Motor neuron (in vitro differentiated cells): ENCODE measurements at regions not wholly inside any gene's neighbourhood (a gene's known extent, or its start where the extent isn't known, plus 50 kb on each side); places are given as distances from the start of the nearest gene placed in this dataset.
A peak's percentile ranks its signal among the peaks of the same experiment; 100 is the strongest.

ENCODE experiments used
- ATAC-seq, 8 experiments: fragments of 200-7000 bp; cut with Tn5 transposase; replicated peaks in 6 of 8; 2 replicates each; pipeline ENCODE4 v1.8.0; 2021; ENCODE audit warnings: mild to moderate bottlenecking in 8 of 8, moderate library complexity in 8 of 8
- H3K27ac ChIP-seq, 2 donors: fragments of 250-450 bp; sonication (Bioruptor Pico); 2 replicates each; pipeline ENCODE4 v1.9.0; 2021; ENCODE audit warnings: antibody characterized with exemption in 2 of 2, mild to moderate bottlenecking in 2 of 2, moderate library complexity in 1 of 2
- H3K4me1 ChIP-seq, 2 donors: fragments of 250-450 bp; sonication (Bioruptor Pico); replicated peaks in 1 of 2; 2 replicates each; pipeline ENCODE4 v1.6.1; 2021; ENCODE audit warnings: antibody characterized with exemption in 2 of 2, mild to moderate bottlenecking in 2 of 2, moderate library complexity in 1 of 2
- H3K4me3 ChIP-seq, 5 donors: fragments of 250-450 bp; sonication (Bioruptor Pico); 2 replicates each; pipeline ENCODE4 v1.9.0; 2021; ENCODE audit warnings: antibody characterized with exemption in 5 of 5, mild to moderate bottlenecking in 5 of 5, moderate library complexity in 4 of 5
- WGBS, 10 experiments: fragments of 450-650 bp; shearing (Covaris generic); methylation state at CpG; one replicate each; pipeline ENCODE4 v1.0.0; 2022; 5-methylcytosine and 5-hydroxymethylcytosine counted together
- in situ Hi-C, 9 experiments: fragments of 400-800 bp; cut with MboI; loops; one replicate each; pipeline ENCODE4 v1.15.0; 2021; ENCODE audit warnings: low sequenced_read_pairs in 9 of 9, low pct_unique_long_range_greater_than_20kb in 2 of 9; ENCODE audit not compliant: unreplicated experiment in 9 of 9

DNA sequence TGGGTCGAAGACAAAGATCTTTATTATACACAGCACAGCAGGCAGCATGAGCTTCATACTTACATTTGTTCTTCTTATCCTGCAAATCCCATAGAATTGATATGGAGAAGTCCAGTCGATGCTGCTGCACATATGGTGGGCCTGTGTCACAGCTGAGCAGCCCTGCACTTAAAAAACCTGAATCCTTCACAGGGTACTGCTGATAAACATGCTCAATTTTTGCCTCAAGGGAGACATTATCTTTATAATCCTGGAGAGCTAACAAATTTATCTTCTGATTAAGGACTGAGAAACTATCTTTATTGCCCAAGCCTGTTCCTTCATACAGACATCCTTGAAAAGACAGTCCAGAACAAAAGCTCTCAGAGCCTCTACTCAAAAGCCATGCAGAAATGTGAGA lies 434.4 kb upstream of the FAM47C start:
- 21 to 33% methylated on average over 1 to 2 of the region's 2 CpGs; no CpG with 5 or more reads in 8 of the 10 experiments for WGBS, 10 experiments
- ATAC-seq, result no peak

DNA sequence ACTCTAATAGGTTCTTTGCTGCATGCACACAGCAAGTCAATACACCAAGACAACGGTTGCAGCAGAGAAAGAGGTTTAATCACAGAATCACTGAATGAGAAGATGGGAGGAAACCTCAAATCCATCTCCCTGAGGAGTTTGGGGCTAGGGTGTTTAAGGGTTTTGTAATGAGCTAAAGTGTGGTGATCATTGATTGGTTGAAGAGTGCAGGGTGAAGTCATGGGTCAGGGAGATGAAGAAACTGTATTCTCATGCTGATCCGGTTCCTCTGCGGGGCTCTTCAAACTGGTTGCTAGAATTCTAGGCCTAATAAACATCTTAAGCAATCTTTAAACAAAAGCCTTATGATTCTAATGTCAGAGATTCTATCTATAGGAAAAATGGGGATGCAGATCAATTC lies 432.5 kb upstream of the FAM47C start:
- H3K4me3 ChIP-seq, result no peak overlapping the region
- in situ Hi-C loops, result no loop called here
- no peak for ATAC-seq
- 20 to 40% (median 26%) methylated on average over 1 to 3 of the region's 3 CpGs; no CpG with 5 or more reads in 7 of the 10 experiments for WGBS, 10 experiments
- H3K4me1 ChIP-seq, result no peaks in the 10 kb centered on the region
- H3K27ac ChIP-seq, result no peak overlapping the region

More for the DNA sequence above, 434.4 kb upstream of the FAM47C start:
- H3K4me1 ChIP-seq, result no peaks in the 10 kb centered on the region
- H3K4me3 ChIP-seq, result no peak overlapping the region
- H3K27ac ChIP-seq, result no peak overlapping the region
- in situ Hi-C loops, result no loop called here

DNA sequence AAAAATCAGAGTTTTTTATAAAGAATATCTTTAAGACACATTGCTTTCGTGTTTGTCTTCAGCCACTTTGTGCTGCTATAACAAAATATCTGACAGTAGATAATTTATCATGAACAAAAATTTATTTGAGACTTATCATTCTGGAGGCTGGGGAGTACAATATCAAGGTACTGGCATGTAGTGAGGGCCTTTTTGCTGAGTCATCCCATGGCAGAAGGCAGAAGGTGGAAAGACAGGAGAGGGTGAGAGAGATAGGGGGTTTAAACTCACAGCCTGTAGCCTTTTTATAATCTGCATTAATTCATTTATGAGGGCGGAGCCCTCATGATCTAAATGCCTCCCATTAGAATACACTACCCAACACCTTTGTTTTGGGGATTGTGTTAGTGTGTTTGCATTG lies 431.2 kb upstream of the FAM47C start:
- 67 to 91% methylated on average over 1 to 2 of the region's 2 CpGs; no CpG with 5 or more reads in 8 of the 10 experiments for WGBS, 10 experiments
- no peak overlapping the region for H3K4me3 ChIP-seq
- no peak for ATAC-seq
- no peaks in the 10 kb centered on the region for H3K4me1 ChIP-seq
- in situ Hi-C loops, result no loop called here
- no peak overlapping the region for H3K27ac ChIP-seq

DNA sequence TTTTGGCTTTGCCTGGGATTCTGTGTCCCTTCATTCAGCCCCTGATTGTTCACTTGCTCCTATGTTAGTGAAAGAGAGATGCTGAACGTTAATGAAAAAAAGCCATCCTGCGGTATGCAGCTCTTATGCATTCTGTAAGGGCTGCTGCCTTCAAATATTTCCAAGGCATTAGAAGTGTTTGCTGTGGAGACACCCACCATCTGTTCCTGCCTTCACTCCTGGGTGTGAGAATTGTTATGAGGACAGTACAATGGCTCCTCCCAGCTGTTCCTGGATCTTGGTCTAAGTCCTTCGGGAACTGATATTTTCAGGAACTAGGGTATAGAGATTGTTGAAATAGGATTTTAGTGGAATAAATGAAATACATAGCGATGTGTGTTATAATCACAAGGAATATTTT lies 427.1 kb upstream of the FAM47C start:
- Histone ChIP-seq H3K4me3 (no peak overlapping the region), H3K27ac (no peak overlapping the region), H3K4me1 (no peaks in the 10 kb centered on the region)
- peak in 3 of 8 experiments; percentile 33 to 92 (median 57) for ATAC-seq
- 0 to 86% (median 20%) methylated on average over 1 to 4 of the region's 4 CpGs; no CpG with 5 or more reads in 5 of the 10 experiments for WGBS, 10 experiments
- in situ Hi-C loops, result no loop called here

DNA sequence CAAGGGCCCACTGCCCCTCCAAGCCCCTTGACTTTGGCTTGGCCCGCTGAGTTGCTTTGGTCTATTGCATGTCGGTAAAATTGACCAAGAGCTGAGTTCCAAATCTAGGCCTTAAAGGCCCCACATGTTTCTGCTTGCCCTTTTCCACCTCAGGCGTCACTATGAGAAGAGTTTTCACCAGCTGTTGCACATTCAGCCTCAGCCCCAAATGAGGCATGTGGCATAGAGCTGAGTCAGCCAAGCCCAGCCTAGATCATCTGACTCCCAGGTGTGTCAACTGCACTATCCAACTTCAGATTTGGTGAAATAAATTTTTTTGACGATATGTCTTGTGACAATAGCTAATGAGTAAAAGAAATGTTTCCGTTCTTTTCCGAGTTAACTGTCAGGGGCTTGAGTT lies 424.5 kb upstream of the FAM47C start:
- in situ Hi-C loops, result no loop called here
- 34 to 100% (median 77%) methylated on average over 1 to 3 of the region's 6 CpGs; no CpG with 5 or more reads in 4 of the 10 experiments for WGBS, 10 experiments
- Histone ChIP-seq H3K4me1 (no peaks in the 10 kb centered on the region), H3K4me3 (no peak overlapping the region), H3K27ac (no peak overlapping the region)
- ATAC-seq, result no peak

DNA sequence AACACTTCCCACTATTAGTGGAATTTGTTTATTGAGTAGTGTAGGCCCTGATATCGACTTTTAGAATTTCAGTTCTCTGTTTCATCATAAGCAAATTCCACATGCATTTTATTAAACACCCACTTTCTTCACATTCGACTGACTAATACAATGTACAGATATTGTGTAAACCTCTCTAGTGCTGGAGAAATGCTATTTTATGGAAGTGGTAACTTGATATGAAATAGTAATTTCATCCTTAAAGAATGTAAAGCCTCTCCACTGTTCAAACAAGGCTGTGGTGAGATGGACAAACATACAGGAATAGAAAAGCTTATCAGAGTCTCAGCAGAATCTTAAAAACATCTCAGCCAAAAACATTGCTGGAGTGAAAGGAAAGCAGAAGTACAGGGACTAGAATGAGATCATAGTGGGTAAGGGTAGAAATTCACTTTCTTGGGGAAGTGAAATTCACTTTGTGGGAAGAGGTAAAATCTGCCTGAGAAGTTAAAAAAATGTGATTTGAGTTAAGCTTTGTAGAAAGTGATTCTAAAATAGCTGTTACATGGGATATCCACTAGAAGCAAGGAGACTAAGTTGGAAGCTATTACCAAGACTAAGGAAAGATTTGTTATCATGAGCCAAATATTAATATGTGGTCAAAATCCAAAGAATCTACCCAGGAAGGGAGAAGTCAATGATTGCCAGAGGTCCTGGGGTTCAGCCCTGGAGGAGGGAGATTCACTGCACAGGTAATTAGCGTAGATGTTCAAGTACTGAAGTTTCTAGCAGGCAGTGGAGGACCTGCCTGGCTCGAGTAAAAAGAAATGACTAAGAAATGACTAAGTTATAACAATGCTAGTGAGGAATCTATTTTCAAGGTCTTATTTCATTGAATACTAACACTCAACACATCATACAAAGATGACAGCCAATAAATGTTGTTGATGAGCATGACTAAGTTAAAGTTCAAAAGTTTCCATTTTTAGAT lies 398.3 kb upstream of the FAM47C start:
- in situ Hi-C loops, result no loop called here
- Histone ChIP-seq H3K4me1 (no peaks in the 10 kb centered on the region), H3K4me3 (no peak overlapping the region), H3K27ac (no peak overlapping the region)
- no peak for ATAC-seq
- 4 to 100% (median 38%) methylated on average over 1 to 4 of the region's 4 CpGs; no CpG with 5 or more reads in 1 of the 10 experiments for WGBS, 10 experiments

DNA sequence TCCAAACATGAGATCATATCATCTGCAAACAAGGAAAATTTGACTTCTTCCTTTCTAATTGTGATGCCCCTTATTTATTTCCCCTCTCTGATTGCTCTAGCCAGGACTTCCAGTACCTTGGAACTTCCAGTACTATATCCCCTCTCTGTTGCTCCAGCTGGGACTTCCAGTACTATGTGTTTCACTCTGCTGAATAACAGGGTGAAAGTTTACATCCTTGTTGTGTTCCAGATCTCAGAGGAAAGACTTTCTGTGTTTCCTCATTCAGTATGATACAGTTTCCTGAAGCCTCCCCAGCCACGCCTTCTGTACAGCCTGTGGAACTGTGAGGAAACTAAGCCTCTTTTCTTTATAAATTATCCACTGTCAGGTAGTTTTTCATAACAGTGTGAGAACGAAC lies 381.3 kb upstream of the FAM47C start:
- Histone ChIP-seq H3K27ac (no peak overlapping the region), H3K4me3 (no peak overlapping the region), H3K4me1 (no peaks in the 10 kb centered on the region)
- in situ Hi-C loops, result no loop called here
- no peak for ATAC-seq
- 0 to 80% (median 14%) methylated on average over 1 to 2 of the region's 2 CpGs; no CpG with 5 or more reads in 5 of the 10 experiments for WGBS, 10 experiments

DNA sequence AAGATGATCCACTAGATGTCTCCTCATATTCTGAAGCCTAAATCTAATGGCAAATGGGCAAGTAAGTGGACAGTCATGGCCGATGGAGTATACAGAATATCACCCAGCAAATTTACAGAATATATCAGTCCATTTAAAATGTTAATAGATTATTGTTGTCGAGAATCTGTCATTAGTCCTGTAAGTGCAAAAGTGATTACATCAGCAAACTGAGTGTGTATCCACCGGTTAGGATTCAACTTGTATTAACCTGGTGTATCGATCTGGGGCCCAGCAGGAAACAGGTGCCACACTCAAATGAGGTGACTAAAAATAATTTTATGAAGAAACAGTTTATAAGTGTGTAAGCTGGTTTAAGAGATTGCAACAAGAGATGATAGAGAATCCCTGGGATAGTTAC lies 367.9 kb upstream of the FAM47C start:
- no peak for ATAC-seq
- Histone ChIP-seq H3K4me3 (no peak overlapping the region), H3K4me1 (no peaks in the 10 kb centered on the region), H3K27ac (no peak overlapping the region)
- in situ Hi-C loops, result no loop called here
- 7 to 93% (median 20%) methylated on average over 1 to 4 of the region's 4 CpGs; no CpG with 5 or more reads in 5 of the 10 experiments for WGBS, 10 experiments

DNA sequence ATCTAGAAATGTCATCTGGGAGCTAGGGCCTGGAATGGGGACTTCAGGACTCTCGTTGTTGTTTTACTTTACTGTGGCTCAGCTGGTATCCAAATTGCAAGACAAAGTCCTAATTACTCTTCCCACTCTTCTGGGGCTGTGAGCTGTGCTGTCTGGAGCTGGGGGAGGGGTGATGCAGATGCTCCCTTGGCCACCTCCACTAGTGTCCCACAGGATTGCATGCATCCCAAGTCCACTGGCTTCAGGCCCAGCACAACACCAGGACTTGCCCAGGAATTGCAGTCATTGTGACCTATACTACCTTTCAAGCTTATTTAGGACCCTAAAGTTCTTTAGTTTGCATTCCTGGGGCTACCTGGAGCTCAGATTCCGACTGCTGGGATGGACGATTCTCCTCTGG lies 366.1 kb upstream of the FAM47C start:
- in situ Hi-C loops, result no loop called here
- ATAC-seq, result no peak
- 0 to 100% (median 90%) methylated on average over 1 to 2 of the region's 3 CpGs; no CpG with 5 or more reads in 7 of the 10 experiments for WGBS, 10 experiments
- H3K27ac ChIP-seq, result no peak overlapping the region
- no peaks in the 10 kb centered on the region for H3K4me1 ChIP-seq
- H3K4me3 ChIP-seq, result no peak overlapping the region

DNA sequence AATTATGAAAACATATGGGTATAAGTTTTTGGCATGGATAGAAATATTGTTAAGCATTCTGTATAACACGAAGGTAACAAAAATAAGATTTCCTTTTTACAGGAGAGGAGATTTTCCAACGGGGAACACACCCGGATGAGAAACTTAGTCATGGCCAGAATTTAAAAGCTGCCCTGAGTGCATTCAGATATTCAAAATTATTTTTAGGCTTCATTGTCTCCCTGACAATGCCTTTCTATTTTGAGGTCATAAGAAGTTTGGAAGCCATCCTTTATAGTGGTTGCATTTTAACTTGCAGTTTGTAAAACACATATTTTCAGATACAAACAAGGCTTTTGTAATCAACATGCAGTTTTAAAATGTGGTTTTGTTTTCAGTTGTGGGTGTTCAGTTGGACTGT lies 357.5 kb upstream of the FAM47C start:
- Histone ChIP-seq H3K27ac (no peak overlapping the region), H3K4me3 (no peak overlapping the region), H3K4me1 (no peaks in the 10 kb centered on the region)
- no peak for ATAC-seq
- 0 to 48% (median 0%) methylated on average over 1 to 3 of the region's 3 CpGs; no CpG with 5 or more reads in 4 of the 10 experiments for WGBS, 10 experiments
- in situ Hi-C loops, result no loop called here

DNA sequence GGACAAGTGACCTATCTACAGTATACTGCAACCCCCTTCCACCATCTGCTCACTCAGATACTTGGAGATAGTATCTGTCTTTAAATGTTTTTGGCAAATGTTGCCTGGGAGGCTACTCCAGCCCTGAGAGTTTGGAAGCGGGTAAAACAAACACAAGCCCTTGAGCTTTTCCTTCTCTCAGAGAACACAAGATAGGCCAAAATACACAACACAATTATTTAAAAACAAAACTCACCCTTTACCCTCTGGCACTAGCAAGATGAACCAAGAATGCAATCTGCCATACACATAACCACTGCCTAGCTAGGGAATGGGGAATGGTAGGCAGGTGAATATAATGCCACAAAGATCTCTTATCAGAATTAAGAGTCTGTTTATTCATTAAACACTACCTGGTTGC lies 324.7 kb upstream of the FAM47C start:
- ATAC-seq, result no peak
- in situ Hi-C loops, result no loop called here
- Histone ChIP-seq H3K27ac (no peak overlapping the region), H3K4me3 (no peak overlapping the region), H3K4me1 (no peaks in the 10 kb centered on the region)
- WGBS, 10 experiments, result 33% methylated on average over 1 of the region's 1 CpG; no CpG with 5 or more reads in 9 of the 10 experiments

DNA sequence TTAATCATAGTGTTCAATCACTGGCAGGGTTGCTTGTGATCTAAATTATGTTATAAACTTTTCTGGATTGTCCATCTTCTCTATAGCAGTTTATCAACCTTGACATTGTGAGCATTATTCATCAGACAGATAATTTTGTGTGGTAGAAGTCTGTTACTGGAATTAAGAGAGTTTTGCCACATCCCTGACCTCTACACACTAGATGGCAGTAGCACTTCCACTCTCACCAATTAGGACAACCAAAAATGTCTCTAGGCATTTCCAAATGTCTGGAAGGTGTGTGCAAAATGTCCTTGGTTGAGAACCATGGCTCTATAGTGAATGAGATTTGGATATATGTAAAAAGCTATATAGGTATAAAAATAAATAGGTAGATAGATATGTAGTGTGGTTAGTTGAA lies 324.1 kb upstream of the FAM47C start:
- H3K27ac ChIP-seq, result no peak overlapping the region
- in situ Hi-C loops, result no loop called here
- ATAC-seq, result no peak
- no peaks in the 10 kb centered on the region for H3K4me1 ChIP-seq
- H3K4me3 ChIP-seq, result no peak overlapping the region

DNA sequence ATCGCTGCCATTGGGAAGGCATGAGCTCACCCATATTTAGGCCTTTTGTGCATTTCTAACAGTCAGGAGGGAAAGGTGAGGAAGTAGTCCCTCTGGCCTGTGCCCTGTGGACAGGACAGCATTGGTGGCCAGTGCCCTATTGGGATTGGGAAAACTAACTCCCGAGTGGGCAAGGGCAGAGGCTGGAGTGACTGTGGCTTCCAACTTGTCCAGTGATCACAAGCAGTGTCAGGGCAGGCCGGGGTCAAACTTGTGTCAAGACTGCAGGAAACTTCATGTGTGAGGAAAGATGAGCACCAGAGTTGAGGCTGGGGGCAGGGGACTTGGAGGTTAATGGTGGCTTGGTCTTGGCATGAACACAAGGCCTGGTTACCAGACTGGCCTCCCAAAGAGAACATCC lies 286.2 kb upstream of the FAM47C start:
- in situ Hi-C loops, result no loop called here
- ATAC-seq, result no peak
- H3K4me3 ChIP-seq, result no peak overlapping the region
- H3K4me1 ChIP-seq, result no peaks in the 10 kb centered on the region
- H3K27ac ChIP-seq, result no peak overlapping the region
- 0 to 35% methylated on average over 1 to 2 of the region's 3 CpGs; no CpG with 5 or more reads in 8 of the 10 experiments for WGBS, 10 experiments

DNA sequence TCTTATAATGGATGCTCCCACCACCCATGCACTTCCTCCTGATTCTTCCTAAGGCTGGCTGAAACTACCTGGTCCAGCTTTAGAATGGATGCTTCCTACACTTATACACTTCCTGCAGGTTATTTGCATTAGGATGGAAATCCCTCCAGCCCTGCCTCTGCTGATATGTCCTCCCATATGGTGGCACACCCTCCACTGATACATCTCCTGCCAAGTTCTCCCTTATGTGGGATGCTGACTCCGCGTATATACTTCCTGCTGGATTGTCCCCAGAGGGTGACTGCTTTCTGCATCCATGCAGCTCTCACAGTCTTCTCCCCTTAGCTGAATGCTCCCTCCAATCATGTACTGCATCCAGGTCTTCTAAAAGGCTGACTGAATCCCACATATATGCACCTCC lies 254.6 kb upstream of the FAM47C start:
- ATAC-seq, result no peak
- no CpG with 5 or more reads among the region's 2 CpGs for WGBS, 10 experiments
- in situ Hi-C loops, result no loop called here
- Histone ChIP-seq H3K27ac (no peak overlapping the region), H3K4me3 (no peak overlapping the region), H3K4me1 (no peaks in the 10 kb centered on the region)
